SKM-1 (cell line): ENCODE measurements at regions not wholly inside any gene's neighbourhood (a gene's known extent, or its start where the extent isn't known, plus 50 kb on each side); places are given as distances from the start of the nearest gene placed in this dataset.
A peak's percentile ranks its signal among the peaks of the same experiment; 100 is the strongest.

ENCODE experiments used
- DNase-seq: peaks from one replicate; lab custom pipeline; 2025; ENCODE audit not compliant: unreplicated experiment; lab: John Stamatoyannopoulos, UW

- no peak for DNase-seq
Measured at GRCh38 chr17:15177343-15177742, 87.8 kb downstream of the PMP22 start.

GRCh38 chr17:15175356-15175755 is 89.8 kb downstream of the PMP22 start:
- no peak for DNase-seq

GRCh38 chr17:15171167-15172047 is 93.7 kb downstream of the PMP22 start:
- no peak for DNase-seq

GRCh38 chr17:15169676-15170075 is 95.5 kb downstream of the PMP22 start:
- DNase-seq = no peak

- no peak for DNase-seq
Measured at GRCh38 chr17:15168379-15168778, 96.7 kb downstream of the PMP22 start.

GRCh38 chr17:15161395-15161794 is 103.7 kb downstream of the PMP22 start:
- no peak for DNase-seq

GRCh38 chr17:15157051-15157450 is 108.1 kb downstream of the PMP22 start:
- peak; percentile 17 for DNase-seq

GRCh38 chr17:15154618-15155017 is 110.5 kb downstream of the PMP22 start:
- DNase-seq = no peak

- DNase-seq = no peak
Measured at GRCh38 chr17:15145621-15146020, 119.5 kb downstream of the PMP22 start.

GRCh38 chr17:15143524-15143923 is 121.6 kb downstream of the PMP22 start:
- no peak for DNase-seq

- DNase-seq = no peak
Measured at GRCh38 chr17:15134363-15134762, 130.8 kb downstream of the PMP22 start.

GRCh38 chr17:15133826-15134225 is 131.3 kb downstream of the PMP22 start:
- DNase-seq = no peak

- no peak for DNase-seq
Measured at GRCh38 chr17:15133143-15133542, 132.0 kb downstream of the PMP22 start.

- DNase-seq = no peak
Measured at GRCh38 chr17:15130426-15130825, 134.7 kb downstream of the PMP22 start.

GRCh38 chr17:15129986-15130385 is 135.1 kb downstream of the PMP22 start:
- no peak for DNase-seq

GRCh38 chr17:15124746-15125145 is 140.4 kb downstream of the PMP22 start:
- no peak for DNase-seq

GRCh38 chr17:15124264-15124595 is 140.9 kb downstream of the PMP22 start:
- no peak for DNase-seq

GRCh38 chr17:15123593-15124263 is 141.4 kb downstream of the PMP22 start:
- no peak for DNase-seq

GRCh38 chr17:15122857-15123256 is 142.3 kb downstream of the PMP22 start:
- DNase-seq = no peak

GRCh38 chr17:15121426-15121825 is 143.7 kb downstream of the PMP22 start:
- DNase-seq = no peak

- no peak for DNase-seq
Measured at GRCh38 chr17:15119968-15120367, 145.2 kb downstream of the PMP22 start.

- DNase-seq = no peak
Measured at GRCh38 chr17:15117239-15117638, 147.9 kb downstream of the PMP22 start.
